Posterior vena cava (tissue), 2 donors: ENCODE measurements at regions not wholly inside any gene's neighbourhood (a gene's known extent, or its start where the extent isn't known, plus 50 kb on each side); places are given as distances from the start of the nearest gene placed in this dataset.

Experiments
- DNase-seq: peaks from one replicate; pipeline ENCODE4 v3.0.0-alpha.2; 2020; ENCODE audit warnings: low spot score
- intact Hi-C, 2 donors: fragments of 100-400 bp; cut with DNase I; formaldehyde crosslinking; loops; one replicate each; pipeline versions ENCODE4 v1.14.1 to v1.14.2; 2022 to 2023
- donor health status: DM: yes; HTN: yes; CAD: no.
- donor health status: DM: yes; HTN: yes; CAD: no.

DNA sequence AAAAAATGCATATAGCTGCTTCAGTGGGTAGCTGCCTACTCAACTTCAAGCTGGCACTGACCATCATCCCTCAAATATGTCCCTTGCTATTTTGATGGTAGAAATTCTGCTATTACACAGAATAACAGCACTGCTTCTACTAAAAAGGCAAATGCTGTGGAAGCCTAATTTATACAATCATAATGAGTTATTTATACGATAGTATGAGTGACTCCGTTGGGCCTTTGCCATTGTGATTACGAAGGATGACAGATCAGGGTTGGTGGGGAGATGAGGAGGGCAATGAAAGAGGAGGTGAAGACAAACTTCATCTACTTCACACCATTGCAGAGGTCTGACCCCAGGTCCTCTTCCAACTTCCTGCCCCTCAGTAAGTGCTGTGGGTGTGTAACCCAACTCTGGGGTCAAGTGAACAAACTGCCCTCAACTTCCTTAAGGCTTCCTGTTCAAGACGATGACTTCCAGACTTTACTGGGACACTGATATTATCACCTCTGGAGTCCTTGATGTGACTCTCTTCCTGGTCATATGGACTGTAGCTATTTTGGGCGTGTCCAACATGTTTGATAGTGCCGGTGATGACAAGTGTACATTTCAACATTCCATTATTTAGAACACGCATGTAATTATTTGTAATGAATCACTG lies 74.1 kb upstream of the RPS23 start:
- intact Hi-C loops = loop anchor here in 1 of 2 donors (10.0 kb wide), 2 partner anchors 1123 to 1213 kb away; partner anchors contain the start of gene VCAN
- DNase-seq = no peak

- intact Hi-C loops = loop anchor here in 1 of 2 donors (10.0 kb wide), 2 partner anchors 1123 to 1213 kb away; partner anchors contain the start of gene VCAN
Measured at GRCh38 chr5:82351754-82352145, 73.6 kb upstream of the RPS23 start.

DNA sequence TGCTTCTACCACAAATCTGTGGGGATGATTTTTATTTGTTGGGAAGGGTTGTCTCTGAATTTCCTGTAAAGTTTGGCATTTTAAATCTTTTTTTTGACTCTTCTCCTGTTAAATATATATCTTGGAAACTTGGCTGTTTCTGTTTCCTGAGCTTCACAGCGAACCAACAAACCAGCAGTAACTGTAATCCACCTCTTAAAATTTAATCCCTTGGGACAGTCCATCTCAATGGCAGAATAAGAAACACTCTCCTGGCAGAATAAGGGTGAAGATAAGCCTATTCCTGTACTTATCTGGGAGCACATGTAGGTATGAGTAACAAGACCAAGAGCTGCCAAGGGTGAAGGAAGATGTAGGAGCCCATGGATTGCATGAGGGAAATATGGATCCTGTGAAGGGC lies 73.1 kb upstream of the RPS23 start:
- intact Hi-C loops = loop anchor here in 1 of 2 donors (10.0 kb wide), 2 partner anchors 1124 to 1214 kb away; partner anchors contain the start of gene VCAN
- DNase-seq = no peak

More at GRCh38 chr5:82351754-82352145, 73.6 kb upstream of the RPS23 start:
- DNase-seq = no peak

- intact Hi-C loops = loop anchor here in 1 of 2 donors (10.0 kb wide), 2 partner anchors 1125 to 1215 kb away; partner anchors contain the start of gene VCAN
- no peak for DNase-seq
Measured at GRCh38 chr5:82349652-82350051, 71.5 kb upstream of the RPS23 start.

GRCh38 chr5:82348784-82349425 lies 70.8 kb upstream of the RPS23 start:
- intact Hi-C loops = no loop called here
- DNase-seq = no peak

GRCh38 chr5:82347201-82347865 lies 69.2 kb upstream of the RPS23 start:
- intact Hi-C loops = no loop called here
- DNase-seq = peak; percentile 82

- intact Hi-C loops = no loop called here
- no peak for DNase-seq
Measured at GRCh38 chr5:82346399-82347165, 68.4 kb upstream of the RPS23 start.

GRCh38 chr5:82345108-82345507 lies 67.0 kb upstream of the RPS23 start:
- DNase-seq = no peak
- intact Hi-C loops = no loop called here

GRCh38 chr5:82341325-82341724 lies 63.2 kb upstream of the RPS23 start:
- no peak for DNase-seq
- intact Hi-C loops = no loop called here

DNA sequence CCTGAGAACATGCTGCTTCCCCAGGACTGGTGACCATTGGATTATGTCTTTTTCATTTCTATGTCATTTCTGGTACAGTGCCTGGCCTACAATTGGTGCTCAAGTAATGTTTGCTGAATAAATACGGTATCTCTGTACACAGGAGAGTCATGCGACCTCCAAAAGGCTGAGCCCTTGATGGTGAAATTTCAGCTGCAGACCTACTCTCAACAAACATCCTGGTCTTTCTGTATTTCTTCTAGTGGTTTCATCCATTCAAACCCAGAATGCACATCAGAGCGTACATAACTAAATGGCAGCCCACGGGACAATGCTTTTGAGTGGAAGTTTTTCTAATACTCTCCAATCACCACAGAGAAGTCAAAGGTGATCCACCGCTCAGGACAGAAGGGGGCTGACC lies 62.6 kb upstream of the RPS23 start:
- intact Hi-C loops = no loop called here
- DNase-seq = no peak

DNA sequence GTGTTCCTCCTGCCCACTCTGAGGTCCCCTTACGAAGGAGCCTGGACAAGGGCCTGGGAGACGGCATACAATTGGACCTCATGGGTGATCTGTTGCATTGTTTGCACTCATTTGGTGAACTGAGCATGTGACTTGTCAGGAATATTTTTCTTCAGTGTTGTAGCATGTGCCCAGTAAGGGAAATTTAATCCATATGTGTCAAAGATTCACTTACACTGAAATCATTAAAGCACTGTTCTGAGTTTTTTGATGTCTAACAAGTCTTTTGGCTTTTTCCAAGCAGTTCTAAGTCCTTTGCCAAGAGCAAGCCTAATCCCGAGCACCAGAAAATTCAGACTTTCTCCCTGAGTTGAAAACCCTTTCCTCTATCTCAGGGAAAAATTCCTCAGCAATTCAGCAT lies 61.6 kb upstream of the RPS23 start:
- no peak for DNase-seq
- intact Hi-C loops = no loop called here

- intact Hi-C loops = no loop called here
- DNase-seq = no peak
Measured at GRCh38 chr5:82338771-82339373, 60.7 kb upstream of the RPS23 start.

DNA sequence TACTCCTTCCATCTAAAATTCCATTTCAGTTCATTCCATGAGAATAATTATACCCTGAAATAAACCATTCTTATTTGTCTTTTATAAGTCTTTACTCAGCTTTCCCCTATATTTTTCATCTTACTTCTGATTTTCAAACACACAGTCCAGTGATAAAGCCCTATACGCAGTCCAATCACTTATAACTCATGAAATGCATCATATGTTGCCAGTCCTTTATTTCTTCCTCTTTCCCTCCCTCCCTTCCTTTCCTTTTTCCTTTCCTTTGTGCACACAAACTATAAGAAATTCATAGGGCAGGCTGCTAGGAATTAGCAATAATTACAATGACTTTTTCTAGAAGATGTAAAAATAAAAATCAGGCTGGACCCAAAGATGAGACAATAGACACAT lies 58.8 kb upstream of the RPS23 start:
- intact Hi-C loops = no loop called here
- no peak for DNase-seq

DNA sequence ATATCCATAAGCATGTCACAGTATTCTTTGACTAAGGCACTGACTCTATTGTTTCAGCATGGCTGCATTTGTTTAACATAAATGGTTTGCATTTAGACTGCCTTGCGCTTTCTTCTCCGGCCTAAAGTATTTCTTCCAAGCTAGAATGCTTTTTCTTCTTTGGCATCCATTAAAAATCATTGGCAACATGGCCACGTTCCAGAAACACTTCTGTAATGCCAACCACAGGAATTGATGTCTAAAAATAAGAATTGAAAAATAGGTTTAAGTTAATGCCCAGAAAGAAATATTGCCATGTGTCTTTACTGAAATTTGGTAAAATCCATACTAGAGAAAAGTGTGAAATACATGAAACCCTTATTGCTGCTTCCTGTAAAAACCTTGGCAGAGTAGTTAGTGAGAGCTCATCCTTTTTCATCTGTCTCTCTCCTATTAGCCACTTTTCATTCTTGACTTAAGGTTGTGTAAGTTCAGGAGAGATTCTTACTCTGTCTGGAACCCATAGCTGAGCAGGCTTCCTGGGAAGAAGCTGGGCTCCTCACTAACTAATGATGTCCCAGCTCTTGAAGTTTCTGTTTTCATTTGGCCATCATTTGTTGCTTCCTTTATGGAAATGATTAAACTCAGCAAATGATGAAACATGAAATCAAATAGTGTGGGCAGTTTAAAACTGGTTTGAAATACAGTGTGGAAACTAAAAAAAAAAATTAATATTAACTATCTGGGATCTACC lies 58.2 kb upstream of the RPS23 start:
- intact Hi-C loops = no loop called here
- DNase-seq = no peak

GRCh38 chr5:82335806-82336205 lies 57.7 kb upstream of the RPS23 start:
- intact Hi-C loops = no loop called here
- DNase-seq = no peak

- intact Hi-C loops = no loop called here
- DNase-seq = no peak
Measured at GRCh38 chr5:82334856-82335255, 56.7 kb upstream of the RPS23 start.

DNA sequence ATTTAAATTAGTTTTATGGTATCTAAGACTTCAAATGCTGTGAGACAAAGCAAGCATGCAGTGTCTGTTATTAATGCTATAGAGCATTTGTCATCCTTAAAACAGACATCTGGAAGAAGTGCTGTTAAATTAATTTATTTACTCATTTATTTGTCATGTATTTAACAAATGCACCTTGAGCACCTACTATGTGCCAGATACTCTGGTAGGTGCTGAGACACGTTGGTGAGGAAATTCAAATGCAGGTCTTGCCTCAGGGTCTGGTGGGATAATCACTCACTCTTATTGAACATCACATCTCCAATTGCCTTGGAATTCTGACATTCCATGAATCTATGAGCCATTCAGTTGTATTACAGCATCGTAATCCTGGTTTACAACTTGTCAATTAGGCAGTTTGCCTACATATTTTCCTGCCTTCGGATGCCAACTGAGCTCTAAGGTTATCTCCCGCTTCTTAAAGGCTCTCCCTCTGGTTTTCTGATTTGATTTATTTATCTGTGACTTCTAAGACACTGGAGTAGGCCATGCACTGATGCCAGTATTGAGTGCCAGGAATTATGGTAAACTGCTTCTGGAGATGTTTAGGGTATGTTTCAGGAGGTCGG lies 56.0 kb upstream of the RPS23 start:
- intact Hi-C loops = no loop called here
- no peak for DNase-seq

GRCh38 chr5:82332886-82333615 lies 54.9 kb upstream of the RPS23 start:
- intact Hi-C loops = no loop called here
- no peak for DNase-seq
